GM21423 (cell line): ENCODE measurements at regions not wholly inside any gene's neighbourhood (a gene's known extent, or its start where the extent isn't known, plus 50 kb on each side); places are given as distances from the start of the nearest gene placed in this dataset.
"Not testable (repeated sequence)": the region's sequence is repeated elsewhere in the genome, so short reads cannot be mapped to it uniquely, and the experiment has no call there.

Source experiments
- ATAC-seq: cut with Tn5 transposase; IDR thresholded peaks from one replicate; pipeline ENCODE4 v1.9.1; 2021; ENCODE audit warnings: mild to moderate bottlenecking, moderate library complexity; ENCODE audit not compliant: unreplicated experiment

DNA sequence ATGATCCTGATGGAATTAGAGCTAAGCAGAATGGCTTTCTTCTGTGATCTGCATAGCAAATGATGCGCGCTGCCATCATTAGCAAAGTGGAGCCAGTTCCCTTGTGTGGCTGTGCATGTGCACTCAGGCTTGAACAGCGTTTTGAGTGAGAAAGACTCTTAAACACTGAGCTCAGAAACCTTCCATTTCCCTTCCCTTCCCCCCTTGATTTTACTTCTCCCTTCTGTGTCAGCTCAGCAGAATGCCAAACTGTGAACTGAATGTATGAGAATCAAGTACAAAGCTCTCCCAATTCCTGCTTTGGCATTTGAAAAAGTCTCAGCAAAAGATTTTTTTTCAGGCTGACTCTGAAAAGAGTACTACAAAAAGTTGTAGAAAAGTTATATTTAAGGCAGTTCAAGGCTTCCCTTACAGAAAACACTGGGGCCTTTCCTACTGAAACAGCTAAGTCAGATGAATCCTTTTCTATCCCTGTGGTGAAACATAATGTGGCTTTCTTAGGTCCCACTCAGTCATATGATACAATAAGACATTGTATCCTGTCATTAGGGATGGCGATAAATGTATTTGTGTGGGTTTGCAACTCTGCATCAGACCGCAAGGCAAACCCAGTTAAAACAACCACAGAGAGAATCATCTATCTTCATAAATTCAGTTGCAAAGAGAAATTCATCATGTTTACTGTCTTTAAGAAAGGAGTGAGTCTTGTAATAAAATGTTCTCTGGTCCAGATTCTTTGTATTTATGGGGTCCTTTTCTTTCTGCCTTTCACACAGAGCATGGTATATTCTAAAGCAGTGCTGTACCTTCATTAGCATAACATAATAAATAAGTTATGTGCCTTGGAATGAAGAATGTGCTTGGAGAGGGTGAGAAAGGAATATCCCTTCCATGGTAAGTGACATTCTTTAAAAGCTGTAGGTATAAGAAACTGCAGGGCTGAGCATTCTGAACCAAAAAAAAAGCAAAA is 222.6 kb downstream of the CAAP1 start:
- no peak for ATAC-seq

DNA sequence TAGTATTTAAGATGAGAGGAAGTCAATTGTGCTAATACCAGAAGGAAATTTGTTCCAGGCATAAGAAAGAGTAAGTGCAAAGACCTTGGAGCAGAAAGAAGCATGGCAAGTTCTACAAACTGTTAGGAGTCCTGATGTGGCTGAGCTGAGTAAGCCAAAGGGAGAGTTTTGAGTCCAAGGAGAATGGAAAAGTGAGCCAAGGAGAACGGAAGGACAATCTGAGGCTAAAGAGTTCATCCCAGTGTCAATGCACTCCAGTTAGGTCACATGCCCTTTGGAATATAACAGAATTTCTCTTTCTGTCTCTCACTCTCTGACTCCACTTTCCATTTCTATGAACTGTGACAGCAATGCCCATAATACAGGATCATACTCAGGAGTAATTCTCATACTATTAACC is 224.7 kb downstream of the CAAP1 start:
- ATAC-seq: no peak

DNA sequence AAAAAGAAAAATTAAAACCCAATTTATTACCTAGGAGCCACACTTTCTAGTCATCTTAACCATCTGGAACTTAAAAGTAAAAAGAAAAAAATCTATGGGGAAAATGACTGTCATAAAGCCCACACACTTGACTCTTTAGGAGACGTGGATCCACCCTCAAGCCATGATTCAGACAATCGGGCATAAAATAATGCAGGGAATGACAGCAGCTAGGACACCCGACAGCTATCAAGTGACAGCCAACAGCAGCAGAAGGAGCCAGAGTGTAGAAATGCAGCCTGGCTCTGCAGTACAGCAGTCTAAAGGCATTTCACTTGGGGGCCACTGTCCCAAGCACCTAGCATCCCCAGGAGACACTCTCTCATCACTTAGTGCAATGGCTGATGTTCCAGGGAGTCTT is 226.9 kb downstream of the CAAP1 start:
- no peak for ATAC-seq

DNA sequence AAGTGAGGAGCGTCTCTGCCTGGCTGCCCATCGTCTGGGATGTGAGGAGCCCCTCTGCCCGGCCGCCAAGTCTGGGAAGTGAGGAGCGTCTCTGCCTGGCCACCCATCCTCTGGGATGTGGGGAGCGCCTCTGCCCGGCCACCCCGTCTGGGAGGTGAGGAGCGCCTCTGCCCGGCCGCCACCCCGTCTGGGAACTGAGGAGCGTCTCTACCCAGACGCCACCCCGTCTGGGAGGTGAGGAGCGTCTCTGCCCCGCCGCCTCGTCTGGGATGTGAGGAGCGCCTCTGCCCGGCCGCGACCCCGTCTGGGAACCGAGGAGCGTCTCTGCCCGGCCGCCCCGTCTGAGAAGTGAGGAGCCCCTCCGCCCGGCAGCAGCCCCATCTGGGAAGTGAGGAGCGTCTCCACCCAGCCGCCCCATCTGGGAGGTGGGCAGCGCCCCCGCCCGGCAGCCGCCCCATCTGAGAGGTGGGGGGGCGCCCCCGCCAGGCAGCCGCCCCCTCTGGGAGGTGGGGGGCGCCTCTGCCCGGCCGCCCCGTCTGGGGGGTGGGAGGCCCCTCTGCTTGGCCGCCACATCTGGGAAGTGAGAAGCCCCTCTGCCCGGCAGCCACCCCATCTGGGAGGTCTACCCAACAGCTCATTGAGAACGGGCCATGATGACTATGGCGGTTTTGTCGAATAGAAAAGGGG is 228.4 kb downstream of the CAAP1 start:
- not testable (repeated sequence) for ATAC-seq

- no peak for ATAC-seq
Observed at GRCh38 chr9:26662476-26662875, 230.1 kb downstream of the CAAP1 start.

DNA sequence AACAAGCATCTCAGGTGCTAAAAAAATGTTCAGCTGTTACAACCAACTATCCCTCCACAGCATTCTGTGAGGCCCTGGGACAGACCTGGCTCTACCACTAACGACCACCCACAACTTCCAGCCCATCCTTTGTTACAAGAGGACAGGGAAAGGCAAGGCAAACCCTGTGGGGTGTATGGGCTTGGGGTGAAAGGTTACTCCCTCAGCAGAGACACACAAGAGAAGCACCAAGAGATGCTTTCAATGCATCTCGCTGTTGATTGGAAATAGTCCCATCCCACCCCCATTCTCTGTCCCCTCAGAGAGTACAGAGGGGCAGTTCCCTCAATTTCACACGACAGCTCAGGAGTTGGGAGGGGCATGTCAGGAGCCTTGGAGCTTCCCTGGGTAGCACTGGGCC is 234.1 kb downstream of the CAAP1 start:
- no peak for ATAC-seq

GRCh38 chr9:26657958-26658357 is 234.6 kb downstream of the CAAP1 start:
- ATAC-seq: no peak

DNA sequence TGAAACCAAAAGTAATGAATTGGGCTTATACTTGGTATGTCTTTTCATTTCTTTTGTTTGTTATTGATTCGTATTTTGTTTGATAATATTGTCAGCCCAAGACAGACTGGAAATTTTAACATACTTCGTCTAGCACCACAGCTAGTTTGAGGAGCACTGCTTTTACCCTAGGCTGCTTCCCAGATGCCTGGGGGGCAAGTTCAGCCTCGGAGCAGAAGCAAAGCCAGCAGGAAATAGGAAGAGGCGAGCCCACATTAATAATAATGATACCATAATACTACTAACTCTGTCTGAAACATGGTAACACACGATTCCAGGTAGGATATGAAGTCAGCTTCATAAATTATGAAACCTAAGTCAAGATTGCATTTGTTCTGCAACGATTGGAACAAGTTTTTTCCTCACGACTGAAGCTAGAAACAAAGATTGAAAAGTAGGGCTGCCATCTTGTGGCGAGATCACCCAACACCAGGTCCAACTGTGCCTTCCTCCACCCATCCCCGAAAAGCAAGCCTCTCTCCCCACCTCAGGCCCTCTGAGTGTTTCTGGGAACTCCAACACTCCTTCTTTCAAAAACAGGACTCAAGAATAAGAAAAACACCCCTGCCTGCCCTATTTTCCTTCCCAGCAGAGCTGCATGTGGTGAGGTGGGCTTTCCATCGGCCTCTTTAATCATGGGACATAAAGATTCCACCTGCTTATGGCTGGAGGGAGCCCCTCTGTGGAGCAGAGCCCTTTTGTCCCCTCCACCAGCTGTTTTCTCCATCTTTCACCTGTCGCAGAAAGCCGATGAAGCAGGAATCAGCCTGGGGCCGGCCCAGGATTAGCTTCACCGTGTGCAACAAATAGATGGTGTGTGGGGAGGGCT is 236.4 kb downstream of the CAAP1 start:
- no peak for ATAC-seq

DNA sequence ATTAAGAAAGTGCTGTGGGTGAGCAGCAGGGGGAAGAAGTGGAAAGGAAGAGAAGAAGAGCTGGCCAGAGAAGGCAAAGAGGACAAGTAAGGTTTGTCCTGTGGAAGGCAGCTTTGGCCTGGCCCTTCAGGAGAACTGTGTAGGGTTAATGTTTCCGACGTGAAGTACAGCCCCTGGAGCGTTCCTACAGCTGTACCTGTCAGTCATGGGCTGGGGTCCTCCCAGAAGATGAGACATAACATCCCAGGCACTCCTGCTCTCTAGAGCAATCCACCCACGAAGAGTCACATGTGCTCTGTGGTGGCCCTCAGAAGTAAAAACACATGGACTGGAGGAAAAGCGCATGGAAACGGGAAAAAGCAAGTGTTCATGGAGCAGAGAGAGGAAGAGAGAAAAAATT is 237.4 kb downstream of the CAAP1 start:
- ATAC-seq: no peak

DNA sequence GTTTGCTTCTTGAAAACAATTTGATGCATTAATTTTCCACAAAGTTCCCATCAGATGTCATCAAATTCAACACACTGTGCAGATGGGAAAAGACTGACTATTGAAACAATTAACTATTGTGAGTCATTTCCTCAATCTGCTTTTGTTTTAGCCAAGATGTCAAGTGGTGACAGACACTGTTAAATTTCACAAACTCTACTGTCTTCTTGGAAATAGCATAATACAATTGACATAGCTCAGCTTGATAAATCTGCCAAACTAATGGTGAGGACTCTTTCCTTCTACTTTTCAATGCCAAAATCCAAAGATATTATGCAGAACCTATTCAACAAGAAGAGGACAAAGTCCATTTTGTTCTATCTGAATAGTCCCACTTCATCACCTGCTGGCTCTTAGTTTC is 242.3 kb downstream of the CAAP1 start:
- no peak for ATAC-seq

- no peak for ATAC-seq
Observed at GRCh38 chr9:26643826-26644225, 248.8 kb downstream of the CAAP1 start.

GRCh38 chr9:26639761-26640160 is 252.8 kb downstream of the CAAP1 start:
- no peak for ATAC-seq

GRCh38 chr9:26637101-26637500 is 255.5 kb downstream of the CAAP1 start:
- ATAC-seq: no peak

DNA sequence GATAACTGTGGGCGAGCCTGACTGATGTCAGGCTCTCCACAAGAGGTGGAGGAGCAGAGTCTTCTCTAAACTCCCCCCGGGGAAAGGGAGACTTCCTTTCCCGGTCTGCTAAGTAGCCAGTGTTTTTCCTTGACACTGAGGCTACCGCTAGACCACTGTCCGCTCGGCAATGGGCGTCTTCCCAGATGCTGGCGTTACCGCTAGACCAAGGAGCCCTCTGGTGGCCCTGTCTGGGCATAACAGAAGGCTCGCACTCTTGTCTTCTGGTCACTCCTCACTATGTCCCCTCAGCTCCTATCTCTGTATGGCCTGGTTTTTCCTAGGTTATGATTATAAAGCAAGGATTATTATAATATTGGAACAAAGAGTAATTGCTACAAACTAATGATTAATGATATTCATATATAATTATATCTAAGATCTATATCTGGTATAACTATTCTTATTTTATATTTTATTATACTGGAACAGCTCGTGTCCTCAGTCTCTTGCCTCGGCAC is 278.7 kb downstream of the CAAP1 start:
- not testable (repeated sequence) for ATAC-seq

GRCh38 chr9:26612211-26612610 is 280.4 kb downstream of the CAAP1 start:
- ATAC-seq: no peak

GRCh38 chr9:26606756-26607155 is 285.8 kb downstream of the CAAP1 start:
- ATAC-seq: no peak

- no peak for ATAC-seq
Observed at GRCh38 chr9:26605367-26605766, 287.2 kb downstream of the CAAP1 start.

- ATAC-seq: no peak
Observed at GRCh38 chr9:26604076-26604662, 288.4 kb downstream of the CAAP1 start.

- no peak for ATAC-seq
Observed at GRCh38 chr9:26603617-26604016, 289.0 kb downstream of the CAAP1 start.

- no peak for ATAC-seq
Observed at GRCh38 chr9:26597542-26598149, 295.0 kb downstream of the CAAP1 start.
